ENCODE measurements at regions not wholly inside any gene's neighbourhood (a gene's known extent, or its start where the extent isn't known, plus 50 kb on each side); places are given as distances from the start of the nearest gene placed in this dataset.

DNA sequence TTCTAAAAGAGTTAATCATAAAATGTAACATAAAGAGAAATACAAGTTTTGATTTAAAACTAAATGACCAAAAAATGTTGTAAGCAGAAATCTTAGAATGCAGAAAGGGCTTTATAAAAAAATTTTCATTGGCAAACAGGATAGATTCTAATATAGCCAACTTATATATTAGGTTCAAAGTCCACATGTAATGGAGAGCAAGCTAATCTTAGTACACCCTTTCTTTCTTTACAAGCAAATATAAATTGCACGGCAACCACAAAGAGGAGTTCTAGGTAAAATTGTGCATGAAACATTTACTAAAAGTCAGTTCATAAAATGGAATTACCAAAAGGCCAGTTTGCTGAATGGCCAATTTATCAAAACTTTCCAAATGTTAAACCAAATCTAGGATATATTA, 130.6 kb downstream of the NOL4 start:
- Histone ChIP-seq H3K4me2 (ENCODE audit: low read depth, low read length, poor library complexity, severe bottlenecking) (no peak overlapping the region), H3K4me1 (ENCODE audit: insufficient read depth, low read length, poor library complexity, severe bottlenecking) (no peaks in the 10 kb centered on the region)
- TF ChIP-seq EZH2phosphoT487 (IDR thresholded peaks at IDR 0.05; ENCODE audit: borderline replicate concordance): no peak
- TF ChIP-seq, protein P1, sequence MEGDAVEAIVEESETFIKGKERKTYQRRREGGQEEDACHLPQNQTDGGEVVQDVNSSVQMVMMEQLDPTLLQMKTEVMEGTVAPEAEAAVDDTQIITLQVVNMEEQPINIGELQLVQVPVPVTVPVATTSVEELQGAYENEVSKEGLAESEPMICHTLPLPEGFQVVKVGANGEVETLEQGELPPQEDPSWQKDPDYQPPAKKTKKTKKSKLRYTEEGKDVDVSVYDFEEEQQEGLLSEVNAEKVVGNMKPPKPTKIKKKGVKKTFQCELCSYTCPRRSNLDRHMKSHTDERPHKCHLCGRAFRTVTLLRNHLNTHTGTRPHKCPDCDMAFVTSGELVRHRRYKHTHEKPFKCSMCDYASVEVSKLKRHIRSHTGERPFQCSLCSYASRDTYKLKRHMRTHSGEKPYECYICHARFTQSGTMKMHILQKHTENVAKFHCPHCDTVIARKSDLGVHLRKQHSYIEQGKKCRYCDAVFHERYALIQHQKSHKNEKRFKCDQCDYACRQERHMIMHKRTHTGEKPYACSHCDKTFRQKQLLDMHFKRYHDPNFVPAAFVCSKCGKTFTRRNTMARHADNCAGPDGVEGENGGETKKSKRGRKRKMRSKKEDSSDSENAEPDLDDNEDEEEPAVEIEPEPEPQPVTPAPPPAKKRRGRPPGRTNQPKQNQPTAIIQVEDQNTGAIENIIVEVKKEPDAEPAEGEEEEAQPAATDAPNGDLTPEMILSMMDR (conservative IDR thresholded peaks at IDR 0.05; ENCODE audit: low read length): no peak

DNA sequence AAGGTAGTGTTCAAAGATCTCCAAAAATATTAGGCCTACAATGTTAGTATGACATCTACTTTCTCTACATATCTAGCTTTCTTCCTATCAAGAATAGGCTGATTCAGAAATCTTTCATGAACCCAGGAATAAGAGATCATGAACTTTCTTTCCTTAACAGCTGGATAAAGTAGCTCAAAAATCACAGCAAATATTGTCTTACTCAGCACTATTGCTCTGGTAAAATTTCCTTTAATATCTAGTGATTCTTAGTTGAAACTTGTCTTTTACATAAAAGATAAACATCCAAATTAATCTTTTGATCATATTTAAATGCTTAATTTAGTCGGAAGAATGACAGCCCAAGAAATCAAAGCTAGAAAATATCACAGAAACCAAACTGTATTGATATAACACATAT, 131.9 kb downstream of the NOL4 start:
- Histone ChIP-seq H3K79me2 (ENCODE audit: insufficient read depth, low read length) (no peaks in the 10 kb centered on the region), H3K4me1 (ENCODE audit: insufficient read depth, low read length, poor library complexity, severe bottlenecking) (no peaks in the 10 kb centered on the region), H3K4me3 (ENCODE audit: low read length, poor library complexity, severe bottlenecking) (no peak overlapping the region), H3K9ac (ENCODE audit: low read depth, low read length, poor library complexity, severe bottlenecking) (no peak overlapping the region), H3K9me2 (replicated peaks; ENCODE audit: low read depth, low read length) (no peaks in the 10 kb centered on the region), H4K20me1 (ENCODE audit: insufficient read depth, low read length, poor library complexity, severe bottlenecking) (no peaks in the 10 kb centered on the region), H3K9me3 (ENCODE audit: insufficient read depth, low read depth, low read length) (no peaks in the 10 kb centered on the region), H3F3A (ENCODE audit: low read depth) (no peaks in the 10 kb centered on the region), H3K4me2 (ENCODE audit: low read depth, low read length, poor library complexity, severe bottlenecking) (no peak overlapping the region), H2AFZ (ENCODE audit: low read length) (no peak overlapping the region), H3K27me3 (ENCODE audit: insufficient read depth, low read length, poor library complexity, severe bottlenecking) (no peaks in the 10 kb centered on the region), H3K36me3 (ENCODE audit: insufficient read depth, low read length) (no peaks in the 10 kb centered on the region)
- TF ChIP-seq, protein P1 (conservative IDR thresholded peaks at IDR 0.05; ENCODE audit: low read length): no peak
- no peak for TF ChIP-seq EZH2phosphoT487 (IDR thresholded peaks at IDR 0.05; ENCODE audit: borderline replicate concordance)

More for the DNA sequence above, 130.6 kb downstream of the NOL4 start:
- Histone ChIP-seq H3K9me2 (replicated peaks; ENCODE audit: low read depth, low read length) (no peaks in the 10 kb centered on the region), H3K9me3 (ENCODE audit: insufficient read depth, low read depth, low read length) (no peaks in the 10 kb centered on the region), H3K9ac (ENCODE audit: low read depth, low read length, poor library complexity, severe bottlenecking) (no peak overlapping the region), H3K4me3 (ENCODE audit: low read length, poor library complexity, severe bottlenecking) (no peak overlapping the region), H3K79me2 (ENCODE audit: insufficient read depth, low read length) (no peaks in the 10 kb centered on the region), H3F3A (ENCODE audit: low read depth) (no peaks in the 10 kb centered on the region), H3K36me3 (ENCODE audit: insufficient read depth, low read length) (no peaks in the 10 kb centered on the region), H3K27me3 (ENCODE audit: insufficient read depth, low read length, poor library complexity, severe bottlenecking) (no peaks in the 10 kb centered on the region), H4K20me1 (ENCODE audit: insufficient read depth, low read length, poor library complexity, severe bottlenecking) (no peaks in the 10 kb centered on the region), H2AFZ (ENCODE audit: low read length) (no peak overlapping the region)

DNA sequence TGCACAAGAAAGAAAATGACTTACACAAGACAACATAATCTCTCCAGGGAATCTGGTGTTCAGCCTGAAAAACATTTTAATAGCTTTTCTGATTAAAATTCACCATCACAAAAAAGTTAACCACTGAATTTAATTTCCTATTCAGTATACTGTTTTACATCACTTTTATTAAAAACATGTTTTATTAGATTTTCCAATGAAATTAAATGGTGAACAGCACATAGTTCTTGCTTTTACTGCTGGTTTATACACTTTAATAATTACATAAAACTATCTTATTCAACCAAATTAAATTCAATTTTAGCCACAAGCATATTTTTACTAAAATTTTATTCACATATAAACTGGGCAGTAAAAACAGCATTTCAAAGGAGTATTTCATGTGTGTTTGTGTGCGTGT, 138.3 kb downstream of the NOL4 start:
- H3F3A ChIP-seq (ENCODE audit: low read depth): no peaks in the 10 kb centered on the region
- H3K79me2 ChIP-seq (ENCODE audit: insufficient read depth, low read length): no peaks in the 10 kb centered on the region
- H3K9me2 ChIP-seq (replicated peaks; ENCODE audit: low read depth, low read length): no peaks in the 10 kb centered on the region
- no peak overlapping the region for H2AFZ ChIP-seq (ENCODE audit: low read length)
- no peaks in the 10 kb centered on the region for H3K36me3 ChIP-seq (ENCODE audit: insufficient read depth, low read length)
- no peak for TF ChIP-seq EZH2phosphoT487 (IDR thresholded peaks at IDR 0.05; ENCODE audit: borderline replicate concordance)
- TF ChIP-seq, protein P1 (conservative IDR thresholded peaks at IDR 0.05; ENCODE audit: low read length): no peak
- no peak overlapping the region for H3K4me3 ChIP-seq (ENCODE audit: low read length, poor library complexity, severe bottlenecking)
- no peaks in the 10 kb centered on the region for H3K9me3 ChIP-seq (ENCODE audit: insufficient read depth, low read depth, low read length)
- H3K4me1 ChIP-seq (ENCODE audit: insufficient read depth, low read length, poor library complexity, severe bottlenecking): no peaks in the 10 kb centered on the region
- H3K27me3 ChIP-seq (ENCODE audit: insufficient read depth, low read length, poor library complexity, severe bottlenecking): no peaks in the 10 kb centered on the region
- no peak overlapping the region for H3K9ac ChIP-seq (ENCODE audit: low read depth, low read length, poor library complexity, severe bottlenecking)
- H4K20me1 ChIP-seq (ENCODE audit: insufficient read depth, low read length, poor library complexity, severe bottlenecking): no peaks in the 10 kb centered on the region
- H3K4me2 ChIP-seq (ENCODE audit: low read depth, low read length, poor library complexity, severe bottlenecking): no peak overlapping the region

Measured in Loucy (cell line).